ENCODE measurements at regions not wholly inside any gene's neighbourhood (a gene's known extent, or its start where the extent isn't known, plus 50 kb on each side); places are given as distances from the start of the nearest gene placed in this dataset.

GRCh38 chr22:48057116-48057835 is 1294.8 kb downstream of the TBC1D22A start:
- TF ChIP-seq, protein P1, sequence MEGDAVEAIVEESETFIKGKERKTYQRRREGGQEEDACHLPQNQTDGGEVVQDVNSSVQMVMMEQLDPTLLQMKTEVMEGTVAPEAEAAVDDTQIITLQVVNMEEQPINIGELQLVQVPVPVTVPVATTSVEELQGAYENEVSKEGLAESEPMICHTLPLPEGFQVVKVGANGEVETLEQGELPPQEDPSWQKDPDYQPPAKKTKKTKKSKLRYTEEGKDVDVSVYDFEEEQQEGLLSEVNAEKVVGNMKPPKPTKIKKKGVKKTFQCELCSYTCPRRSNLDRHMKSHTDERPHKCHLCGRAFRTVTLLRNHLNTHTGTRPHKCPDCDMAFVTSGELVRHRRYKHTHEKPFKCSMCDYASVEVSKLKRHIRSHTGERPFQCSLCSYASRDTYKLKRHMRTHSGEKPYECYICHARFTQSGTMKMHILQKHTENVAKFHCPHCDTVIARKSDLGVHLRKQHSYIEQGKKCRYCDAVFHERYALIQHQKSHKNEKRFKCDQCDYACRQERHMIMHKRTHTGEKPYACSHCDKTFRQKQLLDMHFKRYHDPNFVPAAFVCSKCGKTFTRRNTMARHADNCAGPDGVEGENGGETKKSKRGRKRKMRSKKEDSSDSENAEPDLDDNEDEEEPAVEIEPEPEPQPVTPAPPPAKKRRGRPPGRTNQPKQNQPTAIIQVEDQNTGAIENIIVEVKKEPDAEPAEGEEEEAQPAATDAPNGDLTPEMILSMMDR (IDR thresholded peaks at IDR 0.05; ENCODE audit: low read depth, low read length) = no peak
- TF ChIP-seq POLR2A (IDR thresholded peaks at IDR 0.05; ENCODE audit: extremely low read depth, insufficient read length) (no peak), MAX (IDR thresholded peaks at IDR 0.05; ENCODE audit: low read depth, low read length) (no peak), MYC (IDR thresholded peaks at IDR 0.05; ENCODE audit: low read depth, low read length) (no peak)

All from NB4 (cell line).